ENCODE measurements at regions not wholly inside any gene's neighbourhood (a gene's known extent, or its start where the extent isn't known, plus 50 kb on each side); places are given as distances from the start of the nearest gene placed in this dataset.

GRCh38 chr10:124207391-124207790 lies 114.0 kb upstream of the CHST15 start:
- H3K4me3 ChIP-seq (ENCODE audit: low read depth, low read length): no peak overlapping the region
- no peak for TF ChIP-seq CTCF (IDR thresholded peaks at IDR 0.05; ENCODE audit: low read depth, low read length)

- TF ChIP-seq CTCF (IDR thresholded peaks at IDR 0.05; ENCODE audit: low read depth, low read length): no peak
- no peak overlapping the region for H3K4me3 ChIP-seq (ENCODE audit: low read depth, low read length)
These were observed 113.2 kb upstream of the CHST15 start for GRCh38 chr10:124206616-124207015.

- no peak overlapping the region for H3K4me3 ChIP-seq (ENCODE audit: low read depth, low read length)
These were observed 112.0 kb upstream of the CHST15 start for GRCh38 chr10:124205432-124205831.

GRCh38 chr10:124204726-124205125 lies 111.3 kb upstream of the CHST15 start:
- no peak overlapping the region for H3K4me3 ChIP-seq (ENCODE audit: low read depth, low read length)
- no peak for TF ChIP-seq CTCF (IDR thresholded peaks at IDR 0.05; ENCODE audit: low read depth, low read length)

More at GRCh38 chr10:124205432-124205831, 112.0 kb upstream of the CHST15 start:
- no peak for TF ChIP-seq CTCF (IDR thresholded peaks at IDR 0.05; ENCODE audit: low read depth, low read length)

- no peak for TF ChIP-seq CTCF (IDR thresholded peaks at IDR 0.05; ENCODE audit: low read depth, low read length)
- no peak overlapping the region for H3K4me3 ChIP-seq (ENCODE audit: low read depth, low read length)
These were observed 106.6 kb upstream of the CHST15 start for GRCh38 chr10:124200011-124200410.

GRCh38 chr10:124198871-124199270 lies 105.5 kb upstream of the CHST15 start:
- no peak overlapping the region for H3K4me3 ChIP-seq (ENCODE audit: low read depth, low read length)
- TF ChIP-seq CTCF (IDR thresholded peaks at IDR 0.05; ENCODE audit: low read depth, low read length): no peak

GRCh38 chr10:124198125-124198501 lies 104.7 kb upstream of the CHST15 start:
- no peak for TF ChIP-seq CTCF (IDR thresholded peaks at IDR 0.05; ENCODE audit: low read depth, low read length)
- H3K4me3 ChIP-seq (ENCODE audit: low read depth, low read length): no peak overlapping the region

Data from WI38 (cell line).